HG03558 (cell line): ENCODE measurements at regions not wholly inside any gene's neighbourhood (a gene's known extent, or its start where the extent isn't known, plus 50 kb on each side); places are given as distances from the start of the nearest gene placed in this dataset.
"Not testable (repeated sequence)": the region's sequence is repeated elsewhere in the genome, so short reads cannot be mapped to it uniquely, and the experiment has no call there.

Source experiments
- ATAC-seq: cut with Tn5 transposase; IDR thresholded peaks from one replicate; pipeline ENCODE4 v1.9.1; 2021; ENCODE audit warnings: moderate number of reproducible peaks; ENCODE audit not compliant: unreplicated experiment; ENCODE audit errors: extremely low read depth

GRCh38 chr13:44757671-44758070 lies 181.5 kb upstream of the TSC22D1 start:
- no peak for ATAC-seq

GRCh38 chr13:44756276-44756810 lies 180.2 kb upstream of the TSC22D1 start:
- ATAC-seq = no peak

- ATAC-seq = no peak
These were observed 179.7 kb upstream of the TSC22D1 start for GRCh38 chr13:44755872-44756271.

- ATAC-seq = no peak
These were observed 176.0 kb upstream of the TSC22D1 start for GRCh38 chr13:44752164-44752563.

- ATAC-seq = no peak
These were observed 174.5 kb upstream of the TSC22D1 start for GRCh38 chr13:44750630-44751029.

DNA sequence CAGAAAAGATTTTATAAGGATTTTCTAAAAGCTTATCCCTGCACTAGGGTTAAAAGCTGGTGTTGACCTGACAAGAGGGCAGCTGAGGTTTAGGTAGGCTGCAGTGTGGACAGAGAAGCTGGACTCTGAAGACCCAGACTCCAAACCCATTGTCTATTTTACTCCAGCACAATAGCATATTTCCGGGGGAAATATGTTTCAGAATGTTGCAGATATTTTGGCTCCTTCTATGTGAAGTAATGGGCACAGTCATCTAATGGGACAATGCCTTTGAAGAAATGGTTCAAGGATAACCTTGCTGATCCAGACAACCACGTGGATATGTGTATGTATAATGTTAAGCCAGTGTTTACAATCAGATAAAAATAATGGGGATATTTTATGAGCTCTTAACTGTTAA lies 173.8 kb upstream of the TSC22D1 start:
- no peak for ATAC-seq

DNA sequence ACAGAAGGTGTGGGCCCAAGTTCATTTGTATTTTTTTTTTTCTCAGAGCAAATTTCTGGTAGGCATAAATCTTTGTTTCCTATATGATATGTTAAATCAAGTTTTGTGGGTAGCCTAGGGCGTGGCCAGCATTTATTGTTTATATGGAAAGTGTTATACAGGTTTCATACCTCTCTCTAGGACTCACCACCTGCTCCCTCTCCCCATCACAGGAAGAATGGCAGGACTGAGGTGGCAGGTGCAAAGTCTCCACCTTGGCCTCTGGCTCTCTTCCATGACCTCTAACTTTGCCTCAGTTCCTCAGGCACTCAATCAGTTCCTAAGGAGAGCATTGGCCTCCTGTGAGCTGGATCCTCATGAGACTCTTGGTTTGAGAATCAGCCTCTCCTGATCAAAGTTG lies 172.3 kb upstream of the TSC22D1 start:
- no peak for ATAC-seq

DNA sequence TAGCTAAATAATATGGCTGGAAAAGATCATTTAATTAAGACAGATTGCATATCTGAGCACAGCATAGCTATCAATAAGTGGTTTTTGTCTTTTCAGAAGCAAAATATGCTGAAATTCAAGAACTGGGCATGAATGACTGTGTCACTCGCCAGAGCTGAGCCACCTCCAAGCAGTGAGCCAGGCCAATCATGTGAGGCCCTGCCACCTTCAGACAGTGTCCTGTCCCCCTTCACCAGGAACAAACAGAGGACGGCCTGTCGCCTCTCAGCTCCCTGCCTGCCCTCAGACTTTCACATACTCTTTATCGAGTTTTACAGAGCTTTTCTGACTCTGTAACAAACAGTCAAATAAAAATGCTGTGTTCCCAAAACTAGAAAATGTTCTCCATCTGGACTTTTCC lies 171.0 kb upstream of the TSC22D1 start:
- ATAC-seq = no peak

DNA sequence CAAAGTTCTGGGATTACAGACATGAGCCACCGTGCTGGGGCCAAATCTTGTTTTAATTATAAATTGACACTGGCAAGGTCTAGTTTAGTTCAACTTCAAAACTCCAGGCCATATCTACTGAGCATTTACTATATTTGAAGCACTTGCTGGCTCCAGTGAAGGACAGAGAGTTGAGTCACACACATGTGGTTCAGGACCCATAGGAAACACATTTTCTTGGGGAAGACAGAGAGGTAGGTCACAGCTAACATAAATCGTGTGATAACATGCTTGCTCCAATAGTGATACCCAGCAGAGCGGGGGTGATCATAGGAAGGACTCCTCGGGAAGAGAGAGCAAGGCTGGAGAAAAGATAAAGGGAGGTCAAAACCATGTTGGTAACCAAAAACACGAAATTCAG lies 170.6 kb upstream of the TSC22D1 start:
- ATAC-seq = no peak

DNA sequence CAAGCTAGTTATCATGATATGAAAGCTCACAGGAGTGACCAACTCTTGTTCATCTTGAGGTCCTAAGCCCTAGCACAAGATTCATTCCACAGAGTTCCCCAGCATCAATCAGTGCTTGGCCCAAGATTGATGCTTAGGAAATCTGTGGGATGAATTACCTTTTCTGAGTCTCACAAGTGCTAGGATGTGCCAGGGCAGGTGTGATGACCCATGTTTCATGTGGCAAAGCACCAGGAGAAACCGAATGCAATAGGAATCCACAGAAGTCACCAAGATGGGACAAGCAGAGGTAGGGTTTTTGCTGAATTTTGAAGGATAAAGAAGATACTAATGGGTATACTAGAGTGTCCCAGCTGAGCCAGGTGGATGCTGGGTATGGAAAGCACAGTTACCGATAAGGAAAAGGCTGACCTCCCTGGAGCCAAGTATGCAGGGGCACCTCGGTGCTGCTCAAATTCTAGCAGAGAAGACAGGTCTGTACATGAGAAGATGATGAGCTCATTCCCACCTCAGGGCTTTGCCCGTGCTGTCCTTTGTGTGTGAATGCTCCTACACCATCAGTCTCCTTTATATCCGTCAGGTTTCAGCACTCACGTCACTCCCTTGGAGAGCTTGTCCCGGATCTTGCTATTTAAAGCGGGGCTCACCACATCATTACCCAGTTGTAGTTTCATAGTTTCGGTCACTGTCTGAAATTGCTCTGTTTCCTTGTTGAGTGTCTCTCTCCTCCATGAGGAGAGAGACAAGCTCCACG lies 168.9 kb upstream of the TSC22D1 start:
- no peak for ATAC-seq

- ATAC-seq = no peak
These were observed 163.4 kb upstream of the TSC22D1 start for GRCh38 chr13:44739539-44739938.

- no peak for ATAC-seq
These were observed 163.0 kb upstream of the TSC22D1 start for GRCh38 chr13:44739120-44739519.

- ATAC-seq = no peak
These were observed 162.3 kb upstream of the TSC22D1 start for GRCh38 chr13:44738463-44738862.

DNA sequence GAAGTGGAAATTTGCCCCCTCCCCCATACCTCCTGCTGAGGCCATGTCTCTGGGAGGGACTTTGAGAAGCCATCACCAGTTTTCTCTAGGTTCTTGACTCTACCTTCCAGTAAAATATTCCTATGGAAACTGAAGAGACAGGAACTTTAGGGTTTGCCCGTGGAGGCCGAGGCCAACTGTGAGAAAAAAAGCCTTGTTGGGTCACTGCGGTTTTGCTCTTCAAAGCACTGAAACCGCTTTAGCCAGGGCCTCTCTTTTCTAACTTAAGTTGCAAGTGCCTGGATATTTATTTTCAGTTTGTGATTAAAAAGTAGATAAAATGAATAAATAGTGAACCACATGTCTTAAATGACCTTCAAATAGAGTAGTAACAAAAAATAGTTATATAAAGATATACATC lies 159.7 kb upstream of the TSC22D1 start:
- ATAC-seq = no peak

DNA sequence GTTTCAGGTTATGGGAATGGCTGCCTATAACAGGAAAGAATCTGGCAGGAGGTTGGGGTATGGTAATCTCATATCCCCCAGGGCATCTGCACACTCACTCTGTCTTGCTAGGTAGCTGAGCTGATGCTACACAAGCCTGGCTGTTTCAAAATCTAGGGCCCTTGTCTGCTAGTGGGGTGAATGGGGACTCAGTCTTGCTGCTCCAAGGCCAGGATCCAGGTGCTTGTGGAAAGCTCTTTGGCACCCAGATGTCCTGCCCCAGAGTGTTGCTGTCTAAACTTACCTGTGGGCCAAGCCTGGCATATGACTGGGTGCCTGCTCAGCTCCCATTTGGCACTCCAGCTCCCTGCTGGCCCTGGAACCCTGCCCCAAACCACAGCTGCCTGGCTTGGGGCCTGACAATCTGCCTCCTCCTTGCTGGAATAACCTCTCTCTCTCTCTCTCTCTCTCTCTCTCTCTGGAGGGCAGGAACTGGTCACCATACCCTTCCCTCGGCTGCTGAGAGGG lies 158.1 kb upstream of the TSC22D1 start:
- no peak for ATAC-seq

DNA sequence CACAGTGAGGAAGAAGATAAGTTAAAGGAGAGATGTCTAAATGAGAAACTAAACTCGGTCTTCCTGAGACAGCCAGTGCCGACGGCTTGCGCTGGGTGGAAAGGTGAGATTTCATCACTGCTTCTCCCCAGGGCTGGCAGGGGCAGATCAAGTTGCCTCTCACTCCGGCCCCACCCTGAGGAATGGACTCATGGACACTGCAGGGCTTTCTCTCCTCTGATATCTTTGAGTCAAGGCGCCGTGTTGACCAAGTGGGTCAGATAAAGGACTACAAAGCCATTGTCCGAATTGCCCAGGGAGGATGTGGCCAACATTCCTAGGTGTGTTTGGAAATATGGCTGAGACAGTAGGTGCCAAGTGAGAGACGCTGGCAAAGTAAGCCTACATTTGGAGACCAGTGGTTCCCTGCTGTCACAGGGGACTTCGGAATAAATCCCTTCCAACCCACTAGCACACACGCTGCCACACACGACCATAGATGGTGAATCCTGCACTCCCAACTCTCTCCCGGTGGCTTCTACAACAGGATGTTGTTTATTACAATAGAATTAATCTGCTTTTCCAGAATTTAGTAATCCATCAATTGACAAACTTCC lies 156.5 kb upstream of the TSC22D1 start:
- ATAC-seq = no peak

- ATAC-seq = no peak
These were observed 154.7 kb upstream of the TSC22D1 start for GRCh38 chr13:44730851-44731250.

GRCh38 chr13:44730099-44730498 lies 154.0 kb upstream of the TSC22D1 start:
- no peak for ATAC-seq

- ATAC-seq = not testable (repeated sequence)
These were observed 151.5 kb upstream of the TSC22D1 start for GRCh38 chr13:44727591-44727990.

DNA sequence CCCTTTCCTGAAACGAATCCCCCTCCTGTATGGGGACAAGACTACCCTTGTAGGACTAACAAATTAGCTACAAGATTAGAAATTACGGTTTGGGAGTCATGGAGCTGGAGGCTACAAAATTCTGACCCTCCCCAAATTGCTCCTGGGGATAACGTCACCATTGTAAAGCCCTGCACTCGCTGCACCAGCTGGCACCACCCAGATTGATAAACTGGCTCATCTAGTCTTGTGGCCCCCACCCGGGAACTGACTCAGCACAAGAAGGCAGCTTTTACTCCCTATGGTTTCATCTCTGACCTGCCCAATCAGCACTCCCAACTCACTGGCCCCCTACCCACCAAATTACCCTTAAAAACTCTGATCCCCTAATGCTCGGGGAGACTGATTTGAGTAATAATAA lies 150.6 kb upstream of the TSC22D1 start:
- no peak for ATAC-seq

DNA sequence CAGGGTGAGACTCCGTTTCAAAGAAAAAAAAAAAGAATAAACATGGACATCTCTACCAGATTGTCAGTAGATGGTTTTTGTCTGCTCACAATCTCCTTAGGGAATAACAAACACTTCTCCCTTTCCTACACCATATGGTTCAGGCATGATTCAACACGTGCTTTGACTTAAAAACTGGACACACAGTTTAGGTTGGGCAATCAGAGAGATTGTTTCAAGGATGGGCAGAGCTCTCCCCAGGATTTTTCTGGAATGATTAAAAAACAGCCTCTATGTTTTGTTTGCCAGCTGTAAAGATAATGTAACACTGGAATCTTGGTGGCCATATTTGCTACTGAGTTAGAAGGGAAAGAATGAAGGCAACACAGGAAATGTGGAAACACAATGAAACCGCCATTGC lies 150.1 kb upstream of the TSC22D1 start:
- ATAC-seq = no peak
